Adrenal gland (tissue), 9 donors: ENCODE measurements at regions not wholly inside any gene's neighbourhood (a gene's known extent, or its start where the extent isn't known, plus 50 kb on each side); places are given as distances from the start of the nearest gene placed in this dataset.

Source experiments
- DNase-seq, 7 donors: peaks; one replicate each; pipeline ENCODE4 v3.0.0-alpha.2; 2019 to 2020
- H3K27ac ChIP-seq, 5 donors: fragments of 200-600 bp; sonication (generic) in 4 of 5; 1 replicate in 3 of 5; 2 replicates in 2 of 5; pipeline versions ENCODE4 v1.5.1 to v1.8.0; 2016 to 2020; ENCODE audit warnings: mild to moderate bottlenecking in 1 of 5
- H3K27me3 ChIP-seq: fragments of 200-600 bp; 2 replicates; pipeline ENCODE4 v1.8.0; 2021
- H3K36me3 ChIP-seq, 2 donors: fragments of 200-600 bp; replicated peaks in 1 of 2; 1 replicate in 1 of 2; 2 replicates in 1 of 2; pipeline versions ENCODE4 v1.5.1 to v1.8.0; 2018 to 2022
- H3K4me1 ChIP-seq, 2 donors: fragments of 200-600 bp; replicated peaks in 1 of 2; 1 replicate in 1 of 2; 2 replicates in 1 of 2; pipeline versions ENCODE4 v1.5.1 to v1.8.0; 2018 to 2021
- H3K4me3 ChIP-seq, 4 donors: fragments of 200-600 bp; sonication (generic) in 3 of 4; one replicate each; pipeline ENCODE4 v1.5.1; 2016 to 2018
- H3K9me3 ChIP-seq, 3 donors: fragments of 200-600 bp; sonication (generic) in 1 of 3; replicated peaks in 1 of 3; 1 replicate in 2 of 3; 2 replicates in 1 of 3; pipeline versions ENCODE4 v1.5.1 to v1.8.0; 2016 to 2021
- POLR2A ChIP-seq, 2 donors: fragments of 450-650 bp; IDR thresholded peaks; one replicate each; pipeline ENCODE4 v1.6.1; 2017; ENCODE audit warnings: antibody characterized with exemption in 2 of 2, mild to moderate bottlenecking in 2 of 2, moderate library complexity in 1 of 2
- WGBS, 4 donors: extraction: QIAGEN DNeasy Blood & Tissue Kit in 2 of 4; methylation state at CpG; one replicate each; pipeline versions ENCODE4 v1.1.5 to v1.1.7; 2013 to 2017; 5-methylcytosine and 5-hydroxymethylcytosine counted together
- intact Hi-C, 2 donors: fragments of 100-400 bp; cut with DNase I; formaldehyde crosslinking; loops; one replicate each; pipeline versions ENCODE4 v1.14.1 to v1.15.0; 2022 to 2023
- TF ChIP-seq, protein P1 (sequence below), 6 experiments: fragments of 450-650 bp in 4 of 6; fragments of 200-600 bp in 2 of 6; sonication (generic) in 1 of 6; IDR thresholded peaks; 1 replicate in 5 of 6; 2 replicates in 1 of 6; pipeline versions ENCODE4 v1.5.1 to v1.8.0; 2016 to 2021; ENCODE audit warnings: antibody characterized with exemption in 6 of 6, mild to moderate bottlenecking in 2 of 6, moderate library complexity in 1 of 6
- donor health status: healthy with polysubstance abuse.
- donor health status: Bipolar disorder and iron deficiency.
- donor health status: DM: yes; HTN: yes; CAD: no.
- donor health status: DM: no; HTN: no; CAD: no.
- donor health status: DM: no; HTN: no; CAD: no.

DNA sequence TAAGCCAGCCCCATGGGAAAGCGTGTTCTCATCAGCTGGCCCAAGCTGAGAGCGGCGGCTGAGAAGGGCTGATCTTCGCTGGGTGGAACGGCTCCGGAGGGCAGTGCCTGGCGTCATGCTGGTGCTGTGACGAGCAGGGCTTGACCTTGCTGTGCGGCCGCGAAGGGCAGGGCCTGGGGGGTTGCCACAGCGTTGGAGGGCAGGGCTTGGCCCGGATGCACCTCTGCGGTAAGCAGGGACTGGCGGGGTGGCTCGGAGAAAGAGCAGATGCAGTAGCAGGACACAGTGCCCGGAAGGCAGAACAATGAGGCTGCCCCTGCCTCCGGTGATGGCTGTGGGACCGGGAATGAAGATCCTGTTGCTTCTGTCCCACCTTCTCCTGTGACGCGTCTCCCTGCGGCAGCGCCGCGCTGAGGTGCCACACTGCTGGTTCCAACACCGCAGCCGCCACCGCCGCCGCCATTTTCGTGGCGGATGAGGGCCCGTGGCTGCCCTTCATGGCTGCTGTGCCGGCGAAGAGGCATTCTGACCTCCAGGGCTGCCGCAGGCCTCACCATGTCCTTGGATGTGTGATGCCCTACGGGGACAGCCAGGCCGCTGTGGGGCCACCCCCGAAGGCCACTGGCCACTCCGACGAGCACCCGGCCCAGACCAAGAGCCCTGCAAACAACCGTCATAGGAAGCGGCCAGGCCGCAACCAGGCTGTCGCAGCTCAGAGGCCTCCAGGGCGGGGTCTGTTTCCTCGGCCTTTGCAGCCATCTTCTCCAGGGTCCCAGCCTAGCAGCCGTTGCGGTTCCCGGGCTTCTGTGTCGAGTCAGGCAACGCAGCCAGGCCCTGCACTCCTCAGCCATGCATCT is 890.5 kb upstream of the CTNND2 start:
- Histone ChIP-seq H3K9me3 (no peaks in the 10 kb centered on the region), H3K36me3 (no peaks in the 10 kb centered on the region), H3K27me3 (no peaks in the 10 kb centered on the region), H3K27ac (no peak overlapping the region), H3K4me3 (no peak overlapping the region), H3K4me1 (no peaks in the 10 kb centered on the region)
- no peak for TF ChIP-seq POLR2A (IDR thresholded peaks at IDR 0.05)
- TF ChIP-seq, protein P1, sequence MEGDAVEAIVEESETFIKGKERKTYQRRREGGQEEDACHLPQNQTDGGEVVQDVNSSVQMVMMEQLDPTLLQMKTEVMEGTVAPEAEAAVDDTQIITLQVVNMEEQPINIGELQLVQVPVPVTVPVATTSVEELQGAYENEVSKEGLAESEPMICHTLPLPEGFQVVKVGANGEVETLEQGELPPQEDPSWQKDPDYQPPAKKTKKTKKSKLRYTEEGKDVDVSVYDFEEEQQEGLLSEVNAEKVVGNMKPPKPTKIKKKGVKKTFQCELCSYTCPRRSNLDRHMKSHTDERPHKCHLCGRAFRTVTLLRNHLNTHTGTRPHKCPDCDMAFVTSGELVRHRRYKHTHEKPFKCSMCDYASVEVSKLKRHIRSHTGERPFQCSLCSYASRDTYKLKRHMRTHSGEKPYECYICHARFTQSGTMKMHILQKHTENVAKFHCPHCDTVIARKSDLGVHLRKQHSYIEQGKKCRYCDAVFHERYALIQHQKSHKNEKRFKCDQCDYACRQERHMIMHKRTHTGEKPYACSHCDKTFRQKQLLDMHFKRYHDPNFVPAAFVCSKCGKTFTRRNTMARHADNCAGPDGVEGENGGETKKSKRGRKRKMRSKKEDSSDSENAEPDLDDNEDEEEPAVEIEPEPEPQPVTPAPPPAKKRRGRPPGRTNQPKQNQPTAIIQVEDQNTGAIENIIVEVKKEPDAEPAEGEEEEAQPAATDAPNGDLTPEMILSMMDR (IDR thresholded peaks at IDR 0.05), result no peak
- 93 to 99% (median 94%) methylated on average over 25 to 53 of the region's 53 CpGs for WGBS, 4 donors
- intact Hi-C loops, result no loop called here
- DNase-seq, result no peak

DNA sequence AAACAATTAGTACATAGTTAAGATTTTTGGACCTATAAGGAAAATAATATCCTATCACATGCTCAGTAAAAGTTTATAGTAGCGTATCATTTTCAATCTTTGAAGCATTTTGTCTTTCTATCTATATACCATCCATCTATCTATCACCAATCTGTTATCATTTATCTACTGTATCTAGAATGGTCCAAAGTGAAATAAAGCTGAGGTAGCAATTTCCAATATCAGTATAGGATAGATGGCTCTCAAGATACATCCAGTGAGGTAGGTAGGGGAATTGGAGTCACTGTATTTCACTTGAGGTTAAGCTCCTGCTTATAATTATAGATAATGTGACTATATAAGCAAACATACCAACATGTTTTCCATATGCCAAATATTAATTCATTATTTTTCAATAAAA is 889.1 kb upstream of the CTNND2 start:
- Histone ChIP-seq H3K27me3 (no peaks in the 10 kb centered on the region), H3K4me1 (no peaks in the 10 kb centered on the region), H3K27ac (no peak overlapping the region), H3K4me3 (no peak overlapping the region), H3K36me3 (no peaks in the 10 kb centered on the region), H3K9me3 (no peaks in the 10 kb centered on the region)
- DNase-seq, result no peak
- intact Hi-C loops, result no loop called here
- WGBS, 4 donors, result 90 to 100% (median 93%) methylated on average over 1 of the region's 1 CpG
- no peak for TF ChIP-seq POLR2A (IDR thresholded peaks at IDR 0.05)
- TF ChIP-seq, protein P1 (IDR thresholded peaks at IDR 0.05), result no peak

DNA sequence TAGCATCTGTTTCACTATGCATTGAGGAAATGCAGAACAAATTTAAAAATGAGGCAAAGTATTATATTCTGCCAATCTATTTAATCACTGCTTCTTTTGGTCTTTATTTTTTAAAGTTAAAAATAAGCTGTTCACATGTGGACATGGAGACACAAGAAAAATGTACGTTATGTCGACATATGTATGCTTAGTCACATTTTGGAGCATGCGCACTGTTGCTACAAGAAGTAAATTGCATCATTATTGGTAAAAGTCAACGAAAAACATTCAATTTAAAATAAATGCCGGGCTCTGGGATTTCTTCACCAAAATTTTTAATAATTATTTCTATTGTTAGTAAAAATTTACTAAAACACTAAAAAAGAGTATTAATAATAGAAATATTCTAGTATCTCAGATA is 876.3 kb upstream of the CTNND2 start:
- WGBS, 4 donors, result 75 to 82% (median 78%) methylated on average over 5 of the region's 5 CpGs
- Histone ChIP-seq H3K9me3 (no peaks in the 10 kb centered on the region), H3K4me3 (no peak overlapping the region), H3K4me1 (no peaks in the 10 kb centered on the region), H3K36me3 (no peaks in the 10 kb centered on the region), H3K27me3 (no peaks in the 10 kb centered on the region), H3K27ac (no peak overlapping the region)
- TF ChIP-seq, protein P1 (IDR thresholded peaks at IDR 0.05), result no peak
- TF ChIP-seq POLR2A (IDR thresholded peaks at IDR 0.05), result no peak
- intact Hi-C loops, result no loop called here
- DNase-seq, result no peak

DNA sequence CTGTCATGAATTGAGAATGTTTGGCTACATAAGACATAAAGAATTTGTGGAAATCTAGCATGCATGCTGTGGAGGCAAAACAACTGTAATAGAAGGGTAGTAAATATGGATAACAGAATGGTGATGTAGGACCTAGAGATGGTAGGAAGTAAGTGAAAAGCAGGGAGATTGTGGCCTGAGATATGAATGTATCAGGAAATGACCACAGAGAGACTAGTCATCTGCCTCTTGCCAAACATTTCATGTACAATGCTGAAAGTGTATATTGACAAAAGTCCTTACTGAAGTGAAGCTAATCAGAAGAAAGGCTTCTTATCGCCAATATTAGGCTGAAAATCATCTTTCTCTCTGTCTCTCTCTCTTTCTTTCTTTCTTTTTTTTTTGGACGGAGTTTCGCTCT is 873.1 kb upstream of the CTNND2 start:
- Histone ChIP-seq H3K27ac (no peak overlapping the region), H3K27me3 (no peaks in the 10 kb centered on the region), H3K9me3 (no peaks in the 10 kb centered on the region), H3K4me3 (no peak overlapping the region), H3K4me1 (no peaks in the 10 kb centered on the region), H3K36me3 (no peaks in the 10 kb centered on the region)
- no peak for DNase-seq
- TF ChIP-seq POLR2A (IDR thresholded peaks at IDR 0.05), result no peak
- TF ChIP-seq, protein P1 (IDR thresholded peaks at IDR 0.05), result no peak
- intact Hi-C loops, result no loop called here
- WGBS, 4 donors, result 79 to 87% (median 84%) methylated on average over 3 of the region's 3 CpGs
